COLO668 (cell line): ENCODE measurements at regions not wholly inside any gene's neighbourhood (a gene's known extent, or its start where the extent isn't known, plus 50 kb on each side); places are given as distances from the start of the nearest gene placed in this dataset.

ENCODE experiments used
- DNase-seq: peaks from one replicate; lab custom pipeline; 2025; ENCODE audit not compliant: unreplicated experiment; lab: John Stamatoyannopoulos, UW

- no peak for DNase-seq
Measured at GRCh38 chr5:125528881-125529280, 782.4 kb upstream of the ZNF608 start.

GRCh38 chr5:125530833-125531615 lies 784.6 kb upstream of the ZNF608 start:
- no peak for DNase-seq

GRCh38 chr5:125536095-125536494 lies 789.7 kb upstream of the ZNF608 start:
- no peak for DNase-seq

GRCh38 chr5:125536582-125536981 lies 790.1 kb upstream of the ZNF608 start:
- no peak for DNase-seq

- DNase-seq: no peak
Measured at GRCh38 chr5:125537661-125538060, 791.2 kb upstream of the ZNF608 start.

- no peak for DNase-seq
Measured at GRCh38 chr5:125538469-125538868, 792.0 kb upstream of the ZNF608 start.

GRCh38 chr5:125541085-125541484 lies 794.6 kb upstream of the ZNF608 start:
- DNase-seq: no peak

GRCh38 chr5:125549322-125549911 lies 803.0 kb upstream of the ZNF608 start:
- DNase-seq: no peak

- no peak for DNase-seq
Measured at GRCh38 chr5:125550274-125550673, 803.8 kb upstream of the ZNF608 start.

- DNase-seq: no peak
Measured at GRCh38 chr5:125551246-125551645, 804.8 kb upstream of the ZNF608 start.

GRCh38 chr5:125551797-125552196 lies 805.4 kb upstream of the ZNF608 start:
- no peak for DNase-seq

- DNase-seq: no peak
Measured at GRCh38 chr5:125552486-125552885, 806.0 kb upstream of the ZNF608 start.

GRCh38 chr5:125554355-125554754 lies 807.9 kb upstream of the ZNF608 start:
- DNase-seq: no peak

- DNase-seq: no peak
Measured at GRCh38 chr5:125555591-125555990, 809.2 kb upstream of the ZNF608 start.

GRCh38 chr5:125558016-125558415 lies 811.6 kb upstream of the ZNF608 start:
- no peak for DNase-seq

- DNase-seq: no peak
Measured at GRCh38 chr5:125558466-125558865, 812.0 kb upstream of the ZNF608 start.

- no peak for DNase-seq
Measured at GRCh38 chr5:125559296-125559695, 812.9 kb upstream of the ZNF608 start.

GRCh38 chr5:125560476-125561225 lies 814.2 kb upstream of the ZNF608 start:
- DNase-seq: peak; percentile 3

- no peak for DNase-seq
Measured at GRCh38 chr5:125564317-125564975, 818.0 kb upstream of the ZNF608 start.

- no peak for DNase-seq
Measured at GRCh38 chr5:125574491-125575044, 828.1 kb upstream of the ZNF608 start.
